Adrenal gland (tissue), 9 donors: ENCODE measurements at regions not wholly inside any gene's neighbourhood (a gene's known extent, or its start where the extent isn't known, plus 50 kb on each side); places are given as distances from the start of the nearest gene placed in this dataset.
A peak's percentile ranks its signal among the peaks of the same experiment; 100 is the strongest.

Experiments used
- DNase-seq, 7 donors: peaks; one replicate each; pipeline ENCODE4 v3.0.0-alpha.2; 2019 to 2020
- H3K27ac ChIP-seq, 5 donors: fragments of 200-600 bp; sonication (generic) in 4 of 5; 1 replicate in 3 of 5; 2 replicates in 2 of 5; pipeline versions ENCODE4 v1.5.1 to v1.8.0; 2016 to 2020; ENCODE audit warnings: mild to moderate bottlenecking in 1 of 5
- H3K27me3 ChIP-seq: fragments of 200-600 bp; 2 replicates; pipeline ENCODE4 v1.8.0; 2021
- H3K36me3 ChIP-seq, 2 donors: fragments of 200-600 bp; replicated peaks in 1 of 2; 1 replicate in 1 of 2; 2 replicates in 1 of 2; pipeline versions ENCODE4 v1.5.1 to v1.8.0; 2018 to 2022
- H3K4me1 ChIP-seq, 2 donors: fragments of 200-600 bp; replicated peaks in 1 of 2; 1 replicate in 1 of 2; 2 replicates in 1 of 2; pipeline versions ENCODE4 v1.5.1 to v1.8.0; 2018 to 2021
- H3K4me3 ChIP-seq, 4 donors: fragments of 200-600 bp; sonication (generic) in 3 of 4; one replicate each; pipeline ENCODE4 v1.5.1; 2016 to 2018
- H3K9me3 ChIP-seq, 3 donors: fragments of 200-600 bp; sonication (generic) in 1 of 3; replicated peaks in 1 of 3; 1 replicate in 2 of 3; 2 replicates in 1 of 3; pipeline versions ENCODE4 v1.5.1 to v1.8.0; 2016 to 2021
- POLR2A ChIP-seq, 2 donors: fragments of 450-650 bp; IDR thresholded peaks; one replicate each; pipeline ENCODE4 v1.6.1; 2017; ENCODE audit warnings: antibody characterized with exemption in 2 of 2, mild to moderate bottlenecking in 2 of 2, moderate library complexity in 1 of 2
- WGBS, 4 donors: extraction: QIAGEN DNeasy Blood & Tissue Kit in 2 of 4; methylation state at CpG; one replicate each; pipeline versions ENCODE4 v1.1.5 to v1.1.7; 2013 to 2017; 5-methylcytosine and 5-hydroxymethylcytosine counted together
- intact Hi-C, 2 donors: fragments of 100-400 bp; cut with DNase I; formaldehyde crosslinking; loops; one replicate each; pipeline versions ENCODE4 v1.14.1 to v1.15.0; 2022 to 2023
- TF ChIP-seq, protein P1 (sequence below), 6 experiments: fragments of 450-650 bp in 4 of 6; fragments of 200-600 bp in 2 of 6; sonication (generic) in 1 of 6; IDR thresholded peaks; 1 replicate in 5 of 6; 2 replicates in 1 of 6; pipeline versions ENCODE4 v1.5.1 to v1.8.0; 2016 to 2021; ENCODE audit warnings: antibody characterized with exemption in 6 of 6, mild to moderate bottlenecking in 2 of 6, moderate library complexity in 1 of 6
- donor health status: healthy with polysubstance abuse.
- donor health status: Bipolar disorder and iron deficiency.
- donor health status: DM: yes; HTN: yes; CAD: no.
- donor health status: DM: no; HTN: no; CAD: no.
- donor health status: DM: no; HTN: no; CAD: no.

DNA sequence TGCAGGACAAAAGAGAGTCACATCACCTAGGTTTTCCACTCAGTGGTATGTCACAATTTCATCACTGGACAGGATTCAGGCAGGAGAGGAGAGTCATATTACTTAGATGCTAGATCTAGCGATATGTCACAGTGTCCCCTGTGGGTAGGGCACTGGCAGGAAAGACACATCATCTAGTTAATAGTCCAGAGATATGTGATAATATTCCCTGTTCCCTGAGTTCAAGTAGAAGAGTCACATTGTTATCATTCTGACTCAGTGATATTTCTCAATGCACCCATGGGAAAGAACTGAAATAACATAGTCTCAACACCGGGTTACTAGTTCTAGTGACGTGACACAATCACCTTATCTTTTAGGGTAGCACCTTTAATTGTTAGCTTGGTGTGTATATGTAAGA, 944.0 kb upstream of the TSPY4 start:
- 62 to 72% methylated on average over 2 to 3 of the region's 3 CpGs; no CpG with 5 or more reads in 2 of the 4 donors for WGBS, 4 donors
- H3K36me3 ChIP-seq: no peaks in the 10 kb centered on the region

DNA sequence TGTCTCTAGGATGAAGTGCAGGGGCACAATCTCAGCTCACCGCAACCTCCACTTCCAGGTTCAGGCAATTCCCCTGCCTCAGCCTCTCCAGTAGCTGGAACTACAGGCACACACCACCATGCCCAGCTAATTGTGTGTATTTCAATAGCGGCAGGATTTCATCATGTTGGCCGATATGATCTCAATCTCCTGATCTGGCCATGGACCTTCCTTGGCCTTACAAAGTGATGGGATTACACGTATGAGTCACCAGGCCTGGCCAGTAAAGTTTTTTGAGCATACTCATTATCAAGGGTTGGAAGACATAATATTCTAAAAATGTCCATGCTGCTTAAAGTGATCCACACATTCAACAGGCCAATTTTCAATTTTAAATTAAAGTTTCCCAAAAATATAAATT, 914.4 kb upstream of the TSPY4 start:
- 45 to 58% methylated on average over 4 of the region's 4 CpGs; no CpG with 5 or more reads in 2 of the 4 donors for WGBS, 4 donors
- peak in 1 of 7 donors; percentile 1 for DNase-seq
- no peaks in the 10 kb centered on the region for H3K9me3 ChIP-seq
- no peaks in the 10 kb centered on the region for H3K27me3 ChIP-seq
- no peaks in the 10 kb centered on the region for H3K4me1 ChIP-seq
- no peak overlapping the region for H3K27ac ChIP-seq
- intact Hi-C loops: no loop called here
- no peak overlapping the region for H3K4me3 ChIP-seq
- TF ChIP-seq POLR2A (IDR thresholded peaks at IDR 0.05): no peak
- TF ChIP-seq, protein P1, sequence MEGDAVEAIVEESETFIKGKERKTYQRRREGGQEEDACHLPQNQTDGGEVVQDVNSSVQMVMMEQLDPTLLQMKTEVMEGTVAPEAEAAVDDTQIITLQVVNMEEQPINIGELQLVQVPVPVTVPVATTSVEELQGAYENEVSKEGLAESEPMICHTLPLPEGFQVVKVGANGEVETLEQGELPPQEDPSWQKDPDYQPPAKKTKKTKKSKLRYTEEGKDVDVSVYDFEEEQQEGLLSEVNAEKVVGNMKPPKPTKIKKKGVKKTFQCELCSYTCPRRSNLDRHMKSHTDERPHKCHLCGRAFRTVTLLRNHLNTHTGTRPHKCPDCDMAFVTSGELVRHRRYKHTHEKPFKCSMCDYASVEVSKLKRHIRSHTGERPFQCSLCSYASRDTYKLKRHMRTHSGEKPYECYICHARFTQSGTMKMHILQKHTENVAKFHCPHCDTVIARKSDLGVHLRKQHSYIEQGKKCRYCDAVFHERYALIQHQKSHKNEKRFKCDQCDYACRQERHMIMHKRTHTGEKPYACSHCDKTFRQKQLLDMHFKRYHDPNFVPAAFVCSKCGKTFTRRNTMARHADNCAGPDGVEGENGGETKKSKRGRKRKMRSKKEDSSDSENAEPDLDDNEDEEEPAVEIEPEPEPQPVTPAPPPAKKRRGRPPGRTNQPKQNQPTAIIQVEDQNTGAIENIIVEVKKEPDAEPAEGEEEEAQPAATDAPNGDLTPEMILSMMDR (IDR thresholded peaks at IDR 0.05): no peak
- H3K36me3 ChIP-seq: no peaks in the 10 kb centered on the region

More for the DNA sequence above, 944.0 kb upstream of the TSPY4 start:
- no peaks in the 10 kb centered on the region for H3K9me3 ChIP-seq
- no peak for TF ChIP-seq POLR2A (IDR thresholded peaks at IDR 0.05)
- TF ChIP-seq, protein P1 (IDR thresholded peaks at IDR 0.05): no peak
- H3K4me1 ChIP-seq: no peaks in the 10 kb centered on the region
- intact Hi-C loops: no loop called here
- no peaks in the 10 kb centered on the region for H3K27me3 ChIP-seq
- DNase-seq: no peak
- no peak overlapping the region for H3K4me3 ChIP-seq
- no peak overlapping the region for H3K27ac ChIP-seq

DNA sequence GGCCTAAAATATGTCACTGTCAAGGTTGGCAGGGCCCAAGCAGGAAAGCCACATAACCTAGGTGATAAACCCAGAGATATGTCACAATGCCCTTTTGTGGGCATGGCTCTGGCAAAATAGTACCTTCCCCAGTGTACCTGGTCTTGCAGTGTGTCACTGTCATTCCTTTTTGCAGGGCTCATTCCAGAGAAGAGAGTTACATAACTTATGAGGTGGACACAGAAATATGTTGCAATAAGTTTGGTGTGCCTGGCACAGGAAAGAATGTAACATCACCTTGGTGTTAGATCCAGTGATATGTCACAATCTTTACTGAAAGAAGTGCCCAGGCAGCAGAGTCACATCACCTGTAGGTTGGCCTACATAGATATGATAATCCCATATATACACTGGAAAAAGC, 910.8 kb upstream of the TSPY4 start:
- no peak for TF ChIP-seq POLR2A (IDR thresholded peaks at IDR 0.05)
- TF ChIP-seq, protein P1 (IDR thresholded peaks at IDR 0.05): no peak
- no peaks in the 10 kb centered on the region for H3K27me3 ChIP-seq
- H3K9me3 ChIP-seq: no peaks in the 10 kb centered on the region
- no peaks in the 10 kb centered on the region for H3K4me1 ChIP-seq
- no peak overlapping the region for H3K27ac ChIP-seq
- no peak overlapping the region for H3K4me3 ChIP-seq
- no peaks in the 10 kb centered on the region for H3K36me3 ChIP-seq
- DNase-seq: no peak
- intact Hi-C loops: no loop called here

DNA sequence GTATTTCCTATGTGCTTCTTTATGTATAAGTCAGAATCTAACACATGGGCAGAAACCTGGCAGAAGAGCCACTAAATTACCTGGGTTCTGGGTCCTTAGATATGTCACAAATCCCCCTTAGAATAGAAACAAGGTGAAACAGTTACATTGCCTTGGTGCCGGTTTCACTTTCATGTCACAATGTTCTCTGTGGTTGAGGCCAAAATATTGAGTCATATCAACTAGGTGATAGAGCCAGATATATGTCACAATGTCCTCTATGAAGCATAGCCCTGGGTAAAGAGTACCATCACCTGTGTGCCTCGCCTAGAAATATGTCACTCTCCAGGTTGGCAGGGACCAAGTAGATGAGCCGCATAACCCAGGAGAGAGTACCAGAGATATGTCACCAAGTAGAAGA, 899.8 kb upstream of the TSPY4 start:
- no peak overlapping the region for H3K27ac ChIP-seq
- H3K36me3 ChIP-seq: no peaks in the 10 kb centered on the region
- H3K9me3 ChIP-seq: no peaks in the 10 kb centered on the region
- 55 to 67% methylated on average over 3 of the region's 3 CpGs; no CpG with 5 or more reads in 2 of the 4 donors for WGBS, 4 donors
- H3K27me3 ChIP-seq: no peaks in the 10 kb centered on the region
- no peak for DNase-seq
- no peak overlapping the region for H3K4me3 ChIP-seq
- intact Hi-C loops: no loop called here
- no peaks in the 10 kb centered on the region for H3K4me1 ChIP-seq
- TF ChIP-seq, protein P1 (IDR thresholded peaks at IDR 0.05): no peak
- TF ChIP-seq POLR2A (IDR thresholded peaks at IDR 0.05): no peak
